ENCODE measurements at regions not wholly inside any gene's neighbourhood (a gene's known extent, or its start where the extent isn't known, plus 50 kb on each side); places are given as distances from the start of the nearest gene placed in this dataset.

- no TSS peak for BruUV-seq (replicated peaks)
- no peak overlapping the region for H3K4me2 ChIP-seq (ENCODE audit: insufficient read depth, low read length)
- FAIRE-seq (no peak), DNase-seq (ENCODE audit: low read depth, low spot score) (no peak)
- TF ChIP-seq POLR2A (IDR thresholded peaks at IDR 0.05; ENCODE audit: low read depth, low read length): no peak
- TF ChIP-seq EZH2 (IDR thresholded peaks at IDR 0.05; ENCODE audit: borderline replicate concordance, low read depth, low read length, severe bottlenecking): no peak
- no peak for TF ChIP-seq GATA2 (IDR thresholded peaks at IDR 0.05; ENCODE audit: insufficient read depth, insufficient read length, low read depth, low read length)
- no peak for TF ChIP-seq FOS (IDR thresholded peaks at IDR 0.05; ENCODE audit: borderline replicate concordance, insufficient read depth, low read length)
- TF ChIP-seq CTCF (IDR thresholded peaks at IDR 0.05; ENCODE audit: extremely low read depth in 1 of 2, insufficient read depth in 1 of 2, low read depth in 1 of 2, low read length in 2 of 2): no peak
- no peak for TF ChIP-seq MAX (IDR thresholded peaks at IDR 0.05; ENCODE audit: insufficient read depth, insufficient read length)
- no peak for TF ChIP-seq MYC (IDR thresholded peaks at IDR 0.05; ENCODE audit: low read depth, low read length)
- TF ChIP-seq JUN (IDR thresholded peaks at IDR 0.05; ENCODE audit: borderline replicate concordance, insufficient read depth, insufficient read length, low read depth): no peak
- no peak for TF ChIP-seq POLR2AphosphoS5 (IDR thresholded peaks at IDR 0.05; ENCODE audit: insufficient read depth, low read depth, low read length)
- H3K79me2 ChIP-seq (ENCODE audit: control insufficient read depth, insufficient read depth, low read length): no peaks in the 10 kb centered on the region
- no peaks in the 10 kb centered on the region for H3K9me3 ChIP-seq (replicated peaks; ENCODE audit: control insufficient read depth, insufficient read depth, low read length)
- no peaks in the 10 kb centered on the region for H3K36me3 ChIP-seq (ENCODE audit: control insufficient read depth in 2 of 2, extremely low read depth in 1 of 2, insufficient read depth in 2 of 2, low read length in 2 of 2)
- H4K20me1 ChIP-seq (replicated peaks; ENCODE audit: control insufficient read depth, extremely low read depth, insufficient read depth, low read length): no peaks in the 10 kb centered on the region
- no peak overlapping the region for H3K9ac ChIP-seq (replicated peaks; ENCODE audit: extremely low read depth, insufficient read depth, low read length)
- no peak overlapping the region for H3K27ac ChIP-seq (ENCODE audit: insufficient read depth, low read depth, low read length)
- H3K27me3 ChIP-seq (ENCODE audit: control insufficient read depth in 2 of 2, insufficient read depth in 2 of 2, low read length in 2 of 2): no peaks in the 10 kb centered on the region
- POLR2A ChIA-PET: no interaction called here
- no peaks in the 10 kb centered on the region for H3K9me1 ChIP-seq (replicated peaks; ENCODE audit: control insufficient read depth, extremely low read depth, insufficient read depth, low read length)
- CTCF ChIA-PET: no interaction called here
- H3K4me1 ChIP-seq (ENCODE audit: control insufficient read depth, extremely low read depth, insufficient read depth, low read length): no peaks in the 10 kb centered on the region
- dilution Hi-C loops (cut with MboI; ENCODE audit: extremely low pct_ligation_motif_present, low sequenced_read_pairs) (no loop called here), intact Hi-C loops (cut with micrococcal nuclease) (no loop called here)
- H3K4me3 ChIP-seq (replicated peaks in 1 of 3; ENCODE audit: insufficient read depth in 1 of 3, low read depth in 1 of 3, low read length in 3 of 3): no peak overlapping the region
- H2AFZ ChIP-seq (ENCODE audit: low read depth, low read length): no peak overlapping the region
Measured at GRCh38 chr9:28101509-28101908, 528.2 kb upstream of the C9orf72 start.
